GM18520 (cell line): ENCODE measurements at regions not wholly inside any gene's neighbourhood (a gene's known extent, or its start where the extent isn't known, plus 50 kb on each side); places are given as distances from the start of the nearest gene placed in this dataset.
"Not testable (repeated sequence)": the region's sequence is repeated elsewhere in the genome, so short reads cannot be mapped to it uniquely, and the experiment has no call there.

Experiments used
- ATAC-seq: cut with Tn5 transposase; IDR thresholded peaks from one replicate; pipeline ENCODE4 v1.9.1; 2021; ENCODE audit not compliant: unreplicated experiment

- no peak for ATAC-seq
Measured at GRCh38 chr12:54716261-54716660, 68.1 kb upstream of the DCD start.

- not testable (repeated sequence) for ATAC-seq
Measured at GRCh38 chr12:54713876-54714275, 65.7 kb upstream of the DCD start.

- ATAC-seq, result no peak
Measured at GRCh38 chr12:54711669-54712068, 63.5 kb upstream of the DCD start.

GRCh38 chr12:54708826-54709225 is 60.7 kb upstream of the DCD start:
- no peak for ATAC-seq

- no peak for ATAC-seq
Measured at GRCh38 chr12:54704202-54704601, 56.0 kb upstream of the DCD start.

GRCh38 chr12:54701940-54702592 is 53.9 kb upstream of the DCD start:
- peak; percentile 60 for ATAC-seq

- ATAC-seq, result no peak
Measured at GRCh38 chr12:54700849-54701248, 52.7 kb upstream of the DCD start.

GRCh38 chr12:54700301-54700700 is 52.1 kb upstream of the DCD start:
- no peak for ATAC-seq
